NB4 (cell line): ENCODE measurements at regions not wholly inside any gene's neighbourhood (a gene's known extent, or its start where the extent isn't known, plus 50 kb on each side); places are given as distances from the start of the nearest gene placed in this dataset.

ENCODE experiments used
- POLR2A ChIP-seq: IDR thresholded peaks from 2 replicates; pipeline ENCODE4 v1.6.1; 2011; ENCODE audit warnings: mild to moderate bottlenecking; ENCODE audit not compliant: insufficient read length; ENCODE audit errors: extremely low read depth
- TF ChIP-seq, protein P1 (sequence below): IDR thresholded peaks from 2 replicates; pipeline ENCODE4 v1.6.1; 2011; ENCODE audit warnings: low read depth, low read length

DNA sequence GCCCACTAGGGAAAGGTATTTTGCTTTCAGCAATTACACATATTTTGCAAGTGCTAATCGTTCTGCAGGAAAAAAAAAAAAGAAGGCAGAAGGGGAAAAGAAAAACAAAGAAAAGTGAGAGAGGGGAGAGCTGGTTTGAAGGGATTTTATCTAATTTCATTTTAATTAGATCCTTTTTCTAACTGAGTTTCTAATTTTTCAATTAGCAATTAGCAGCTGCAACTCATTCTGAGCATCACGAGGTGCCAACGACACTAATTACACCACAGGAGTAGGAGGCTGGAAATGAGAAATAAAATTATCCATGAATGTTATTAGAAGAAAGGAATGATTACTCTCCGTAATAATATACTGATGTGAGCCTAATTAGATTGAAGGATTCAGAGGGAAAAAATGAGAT lies 481.0 kb upstream of the CAMK1G start:
- TF ChIP-seq POLR2A, result no peak
- TF ChIP-seq, protein P1, sequence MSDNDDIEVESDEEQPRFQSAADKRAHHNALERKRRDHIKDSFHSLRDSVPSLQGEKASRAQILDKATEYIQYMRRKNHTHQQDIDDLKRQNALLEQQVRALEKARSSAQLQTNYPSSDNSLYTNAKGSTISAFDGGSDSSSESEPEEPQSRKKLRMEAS, result no peak
